ENCODE measurements at regions not wholly inside any gene's neighbourhood (a gene's known extent, or its start where the extent isn't known, plus 50 kb on each side); places are given as distances from the start of the nearest gene placed in this dataset.

DNA sequence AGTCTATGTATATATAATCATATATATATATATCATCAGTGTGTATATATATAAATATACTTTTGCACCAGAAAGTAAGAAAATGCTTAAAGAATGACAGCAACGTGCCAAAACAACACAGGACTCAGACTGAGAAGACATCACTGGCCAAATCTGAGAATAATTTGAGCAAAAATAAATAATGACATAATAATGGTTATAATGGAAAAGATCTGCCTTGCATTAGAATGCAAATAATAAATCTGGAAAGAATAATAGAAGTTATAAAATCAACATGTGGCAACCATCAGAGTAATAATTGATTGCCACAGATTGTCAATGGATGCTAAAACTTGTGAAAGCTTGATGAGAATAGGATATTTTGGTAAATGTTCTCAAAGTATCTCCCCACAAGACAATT lies 61.5 kb upstream of the PLEKHG7 start:
- no peak for TF ChIP-seq EZH2 (IDR thresholded peaks at IDR 0.05; ENCODE audit: low read depth)
- TF ChIP-seq, protein P1, sequence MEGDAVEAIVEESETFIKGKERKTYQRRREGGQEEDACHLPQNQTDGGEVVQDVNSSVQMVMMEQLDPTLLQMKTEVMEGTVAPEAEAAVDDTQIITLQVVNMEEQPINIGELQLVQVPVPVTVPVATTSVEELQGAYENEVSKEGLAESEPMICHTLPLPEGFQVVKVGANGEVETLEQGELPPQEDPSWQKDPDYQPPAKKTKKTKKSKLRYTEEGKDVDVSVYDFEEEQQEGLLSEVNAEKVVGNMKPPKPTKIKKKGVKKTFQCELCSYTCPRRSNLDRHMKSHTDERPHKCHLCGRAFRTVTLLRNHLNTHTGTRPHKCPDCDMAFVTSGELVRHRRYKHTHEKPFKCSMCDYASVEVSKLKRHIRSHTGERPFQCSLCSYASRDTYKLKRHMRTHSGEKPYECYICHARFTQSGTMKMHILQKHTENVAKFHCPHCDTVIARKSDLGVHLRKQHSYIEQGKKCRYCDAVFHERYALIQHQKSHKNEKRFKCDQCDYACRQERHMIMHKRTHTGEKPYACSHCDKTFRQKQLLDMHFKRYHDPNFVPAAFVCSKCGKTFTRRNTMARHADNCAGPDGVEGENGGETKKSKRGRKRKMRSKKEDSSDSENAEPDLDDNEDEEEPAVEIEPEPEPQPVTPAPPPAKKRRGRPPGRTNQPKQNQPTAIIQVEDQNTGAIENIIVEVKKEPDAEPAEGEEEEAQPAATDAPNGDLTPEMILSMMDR (conservative IDR thresholded peaks at IDR 0.05), result no peak
